Lower leg skin (tissue), 3 donors: ENCODE measurements at regions not wholly inside any gene's neighbourhood (a gene's known extent, or its start where the extent isn't known, plus 50 kb on each side); places are given as distances from the start of the nearest gene placed in this dataset.

Experiments
- CTCF ChIP-seq, 3 donors: fragments of 450-650 bp; IDR thresholded peaks; one replicate each; pipeline ENCODE4 v1.5.1; 2016; ENCODE audit warnings: antibody characterized with exemption in 3 of 3, mild to moderate bottlenecking in 3 of 3, moderate library complexity in 2 of 3
- POLR2A ChIP-seq, 2 donors: fragments of 450-650 bp; IDR thresholded peaks; one replicate each; pipeline ENCODE4 v1.6.1; 2016 to 2017; ENCODE audit warnings: antibody characterized with exemption in 2 of 2, mild to moderate bottlenecking in 1 of 2, moderate library complexity in 1 of 2

- TF ChIP-seq CTCF (IDR thresholded peaks at IDR 0.05) (no peak), POLR2A (IDR thresholded peaks at IDR 0.05) (no peak)
These were observed 447.5 kb downstream of the BUD13 start for GRCh38 chr11:116325247-116325646.
